Nephron (organoid): ENCODE measurements at regions not wholly inside any gene's neighbourhood (a gene's known extent, or its start where the extent isn't known, plus 50 kb on each side); places are given as distances from the start of the nearest gene placed in this dataset.
A peak's percentile ranks its signal among the peaks of the same experiment; 100 is the strongest.

ENCODE experiments used
- H3K27ac Mint-ChIP-seq, 3 experiments: 2 replicates each; pipeline ENCODE4 v1.8.0; 2020; ENCODE audit warnings: mixed read lengths in 3 of 3, mild to moderate bottlenecking in 2 of 3, moderate library complexity in 1 of 3
- H3K27me3 Mint-ChIP-seq: 2 replicates; pipeline ENCODE4 v1.8.0; 2021; ENCODE audit warnings: low read depth, mild to moderate bottlenecking, moderate library complexity, mixed read lengths
- H3K36me3 Mint-ChIP-seq: 2 replicates; pipeline ENCODE4 v1.8.0; 2020; ENCODE audit warnings: low read depth, mixed read lengths
- H3K4me1 Mint-ChIP-seq: 2 replicates; pipeline ENCODE4 v1.8.0; 2020; ENCODE audit warnings: mixed read lengths
- H3K4me3 Mint-ChIP-seq, 3 experiments: 2 replicates each; pipeline ENCODE4 v1.8.0; 2020; ENCODE audit warnings: mild to moderate bottlenecking in 3 of 3, mixed read lengths in 3 of 3, moderate library complexity in 2 of 3
- H3K9me3 Mint-ChIP-seq: 2 replicates; pipeline ENCODE4 v1.8.0; 2020; ENCODE audit warnings: mixed read lengths
- TF ChIP-seq, protein P1 (sequence below), 3 experiments: fragments of 200-600 bp; sonication (generic); IDR thresholded peaks; one replicate each; pipeline ENCODE4 v1.5.0; 2021; ENCODE audit warnings: antibody characterized with exemption in 3 of 3; ENCODE audit not compliant: unreplicated experiment in 3 of 3

DNA sequence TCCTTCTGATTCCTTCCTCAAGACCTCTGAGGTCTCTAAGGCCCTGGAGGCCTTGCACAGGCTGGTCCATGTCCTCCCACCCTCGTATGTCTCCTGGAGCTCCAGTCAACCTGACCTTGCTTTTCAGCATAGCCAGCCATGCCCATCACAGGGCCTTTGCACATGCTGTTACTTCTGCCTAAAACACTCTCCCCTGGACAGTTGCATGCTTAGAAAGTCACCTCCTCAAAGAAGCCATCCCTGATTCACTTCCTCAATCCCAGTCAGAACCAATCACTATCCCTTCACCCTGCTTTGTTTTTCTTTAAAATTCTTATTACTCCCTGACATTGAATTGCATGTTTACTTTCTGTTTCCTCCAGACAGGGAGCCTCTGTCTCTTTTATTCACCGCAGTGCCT lies 322.1 kb upstream of the CCL2 start:
- Mint-ChIP-seq H3K9me3 (no peaks in the 10 kb centered on the region), H3K27ac (peak overlapping the region in 2 of 3 experiments; percentile 8 to 19), H3K4me1 (peaks cover 57% of the 10 kb centered on the region), H3K27me3 (peaks cover 36% of the 10 kb centered on the region), H3K4me3 (no peak overlapping the region), H3K36me3 (no peaks in the 10 kb centered on the region)
- TF ChIP-seq, protein P1, sequence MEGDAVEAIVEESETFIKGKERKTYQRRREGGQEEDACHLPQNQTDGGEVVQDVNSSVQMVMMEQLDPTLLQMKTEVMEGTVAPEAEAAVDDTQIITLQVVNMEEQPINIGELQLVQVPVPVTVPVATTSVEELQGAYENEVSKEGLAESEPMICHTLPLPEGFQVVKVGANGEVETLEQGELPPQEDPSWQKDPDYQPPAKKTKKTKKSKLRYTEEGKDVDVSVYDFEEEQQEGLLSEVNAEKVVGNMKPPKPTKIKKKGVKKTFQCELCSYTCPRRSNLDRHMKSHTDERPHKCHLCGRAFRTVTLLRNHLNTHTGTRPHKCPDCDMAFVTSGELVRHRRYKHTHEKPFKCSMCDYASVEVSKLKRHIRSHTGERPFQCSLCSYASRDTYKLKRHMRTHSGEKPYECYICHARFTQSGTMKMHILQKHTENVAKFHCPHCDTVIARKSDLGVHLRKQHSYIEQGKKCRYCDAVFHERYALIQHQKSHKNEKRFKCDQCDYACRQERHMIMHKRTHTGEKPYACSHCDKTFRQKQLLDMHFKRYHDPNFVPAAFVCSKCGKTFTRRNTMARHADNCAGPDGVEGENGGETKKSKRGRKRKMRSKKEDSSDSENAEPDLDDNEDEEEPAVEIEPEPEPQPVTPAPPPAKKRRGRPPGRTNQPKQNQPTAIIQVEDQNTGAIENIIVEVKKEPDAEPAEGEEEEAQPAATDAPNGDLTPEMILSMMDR (IDR thresholded peaks at IDR 0.05; ENCODE audit: unreplicated experiment in 3 of 3): no peak

DNA sequence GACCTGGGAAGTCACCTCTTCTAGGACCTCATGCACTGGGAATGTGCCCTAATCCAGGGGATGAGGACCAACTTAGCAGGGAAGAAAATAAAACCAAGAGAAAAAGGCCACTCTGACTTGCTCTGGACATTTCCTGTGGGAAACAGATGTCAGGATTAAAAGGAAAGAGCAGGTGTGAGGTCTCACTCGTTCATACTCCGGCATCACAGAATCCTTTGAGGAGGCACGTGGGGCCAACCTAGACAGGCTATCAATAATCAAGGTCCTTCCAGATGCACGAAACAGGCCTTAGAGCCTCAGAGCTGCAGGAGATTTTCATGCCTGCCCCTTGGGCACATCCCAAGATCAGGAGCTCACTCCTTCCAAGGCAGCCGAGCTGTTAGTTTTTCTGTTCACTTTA lies 321.5 kb upstream of the CCL2 start:
- peak overlapping the region in 2 of 3 experiments; percentile 8 to 19 for H3K27ac Mint-ChIP-seq
- peaks cover 53% of the 10 kb centered on the region for H3K4me1 Mint-ChIP-seq
- TF ChIP-seq, protein P1 (IDR thresholded peaks at IDR 0.05; ENCODE audit: unreplicated experiment in 3 of 3): no peak
- H3K36me3 Mint-ChIP-seq: no peaks in the 10 kb centered on the region
- H3K4me3 Mint-ChIP-seq: no peak overlapping the region
- peaks cover 33% of the 10 kb centered on the region for H3K27me3 Mint-ChIP-seq
- no peaks in the 10 kb centered on the region for H3K9me3 Mint-ChIP-seq

DNA sequence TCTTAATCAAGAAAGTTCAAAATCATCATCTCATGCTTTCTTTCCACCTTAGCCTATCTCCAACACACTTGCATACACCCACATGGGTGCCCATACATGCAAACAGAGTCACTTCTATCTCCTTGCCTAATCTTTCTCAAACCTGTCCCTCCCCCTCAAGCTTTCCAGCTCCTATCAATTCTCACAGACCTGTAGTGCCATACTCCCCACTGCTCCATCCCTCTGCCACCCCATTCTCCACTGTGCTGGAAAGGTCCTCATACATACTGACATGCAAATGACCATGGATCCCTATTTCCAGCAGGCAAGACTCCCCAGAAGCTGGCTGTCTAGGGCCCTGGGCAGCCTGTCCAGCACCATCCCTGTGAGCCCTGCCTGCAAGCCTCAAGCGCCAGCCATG lies 320.4 kb upstream of the CCL2 start:
- H3K4me3 Mint-ChIP-seq: no peak overlapping the region
- H3K4me1 Mint-ChIP-seq: peaks cover 42% of the 10 kb centered on the region

DNA sequence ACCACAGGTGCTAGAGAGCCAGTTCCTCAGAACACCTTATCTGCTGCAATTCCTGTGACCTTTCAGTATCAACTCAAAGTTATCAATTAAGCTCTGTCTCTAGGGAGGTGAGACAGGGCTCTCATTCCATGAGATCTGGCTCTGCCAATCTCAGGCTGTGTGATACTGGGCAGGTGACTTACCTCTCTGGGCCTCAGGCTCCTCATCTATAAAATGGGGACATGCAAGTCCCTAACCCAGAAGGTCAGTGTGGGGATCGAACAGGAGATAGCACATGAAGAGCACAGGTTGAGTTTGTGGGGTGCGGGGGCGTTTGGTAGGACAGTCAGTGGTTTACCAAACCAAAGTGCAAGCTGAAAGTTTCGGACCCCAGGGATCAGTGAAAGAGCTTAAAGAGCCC lies 319.3 kb upstream of the CCL2 start:
- Mint-ChIP-seq H3K27ac (no peak overlapping the region), H3K9me3 (no peaks in the 10 kb centered on the region), H3K27me3 (peaks cover 23% of the 10 kb centered on the region), H3K4me1 (peaks cover 35% of the 10 kb centered on the region), H3K36me3 (no peaks in the 10 kb centered on the region), H3K4me3 (no peak overlapping the region)
- TF ChIP-seq, protein P1 (IDR thresholded peaks at IDR 0.05; ENCODE audit: unreplicated experiment in 3 of 3): no peak

More for the DNA sequence above, 320.4 kb upstream of the CCL2 start:
- Mint-ChIP-seq H3K27me3 (peaks cover 22% of the 10 kb centered on the region), H3K27ac (no peak overlapping the region), H3K36me3 (no peaks in the 10 kb centered on the region), H3K9me3 (no peaks in the 10 kb centered on the region)
- TF ChIP-seq, protein P1 (IDR thresholded peaks at IDR 0.05; ENCODE audit: unreplicated experiment in 3 of 3): no peak

DNA sequence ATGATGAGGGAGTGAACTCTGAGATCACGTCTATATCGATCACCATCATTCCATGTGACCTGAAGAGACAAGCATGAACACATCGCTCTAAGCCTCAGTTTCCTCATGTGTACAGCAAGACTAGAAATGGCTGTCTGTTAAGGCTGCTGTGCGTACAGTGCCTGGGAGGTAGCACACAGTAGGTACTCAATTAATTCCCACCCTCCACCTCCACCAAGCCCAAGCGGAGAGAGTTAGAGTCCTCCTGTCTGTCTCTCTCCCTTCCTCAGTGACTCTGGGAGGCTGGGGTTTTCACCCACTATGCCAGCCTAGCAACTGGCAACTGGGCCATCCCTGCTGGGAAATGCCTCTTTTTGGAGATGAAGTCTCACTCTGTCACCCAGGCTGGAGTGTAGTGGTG lies 318.3 kb upstream of the CCL2 start:
- H3K36me3 Mint-ChIP-seq: no peaks in the 10 kb centered on the region
- H3K27me3 Mint-ChIP-seq: peaks cover 26% of the 10 kb centered on the region
- no peak overlapping the region for H3K4me3 Mint-ChIP-seq

DNA sequence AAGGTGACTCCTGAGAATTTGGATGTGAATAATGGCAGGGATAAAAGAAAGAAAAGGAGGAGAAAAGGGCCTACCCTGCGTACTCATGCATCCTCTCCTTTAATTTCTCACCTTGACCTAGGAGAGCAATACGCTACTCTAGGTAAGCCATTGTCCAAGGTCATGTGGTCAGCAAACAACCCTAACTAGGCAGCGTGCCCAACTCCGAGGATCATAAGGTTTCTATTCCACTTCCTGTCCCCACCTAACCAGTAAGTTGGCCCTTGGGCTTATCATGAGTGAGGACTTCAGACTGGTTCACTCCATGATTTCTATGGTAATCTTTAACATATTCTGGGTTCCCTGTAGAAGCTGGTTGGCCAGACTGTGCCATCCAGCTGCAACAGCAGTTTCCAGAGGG lies 315.1 kb upstream of the CCL2 start:
- H3K27me3 Mint-ChIP-seq: peaks cover 19% of the 10 kb centered on the region
- H3K4me1 Mint-ChIP-seq: peaks cover 25% of the 10 kb centered on the region
- no peak overlapping the region for H3K4me3 Mint-ChIP-seq
- no peaks in the 10 kb centered on the region for H3K9me3 Mint-ChIP-seq
- TF ChIP-seq, protein P1 (IDR thresholded peaks at IDR 0.05; ENCODE audit: unreplicated experiment in 3 of 3): no peak
- H3K27ac Mint-ChIP-seq: no peak overlapping the region
- no peaks in the 10 kb centered on the region for H3K36me3 Mint-ChIP-seq

More for the DNA sequence above, 318.3 kb upstream of the CCL2 start:
- TF ChIP-seq, protein P1 (IDR thresholded peaks at IDR 0.05; ENCODE audit: unreplicated experiment in 3 of 3): no peak
- H3K27ac Mint-ChIP-seq: no peak overlapping the region
- no peaks in the 10 kb centered on the region for H3K9me3 Mint-ChIP-seq
- peaks cover 33% of the 10 kb centered on the region for H3K4me1 Mint-ChIP-seq
